ENCODE measurements at regions not wholly inside any gene's neighbourhood (a gene's known extent, or its start where the extent isn't known, plus 50 kb on each side); places are given as distances from the start of the nearest gene placed in this dataset.

- H3K9me3 Mint-ChIP-seq: peaks cover 28% of the 10 kb centered on the region
- H3K27me3 Mint-ChIP-seq (ENCODE audit: low read depth): no peaks in the 10 kb centered on the region
- TF ChIP-seq CTCF (IDR thresholded peaks at IDR 0.05; ENCODE audit: unreplicated experiment in 3 of 3): no peak
- no peak overlapping the region for H3K4me3 Mint-ChIP-seq
- H3K27ac Mint-ChIP-seq: no peak overlapping the region
- H3K36me3 Mint-ChIP-seq (ENCODE audit: low read depth): no peaks in the 10 kb centered on the region
- H3K4me1 Mint-ChIP-seq: no peaks in the 10 kb centered on the region
Observed at GRCh38 chr1:218802799-218803198, 370.9 kb upstream of the LYPLAL1 start.

DNA sequence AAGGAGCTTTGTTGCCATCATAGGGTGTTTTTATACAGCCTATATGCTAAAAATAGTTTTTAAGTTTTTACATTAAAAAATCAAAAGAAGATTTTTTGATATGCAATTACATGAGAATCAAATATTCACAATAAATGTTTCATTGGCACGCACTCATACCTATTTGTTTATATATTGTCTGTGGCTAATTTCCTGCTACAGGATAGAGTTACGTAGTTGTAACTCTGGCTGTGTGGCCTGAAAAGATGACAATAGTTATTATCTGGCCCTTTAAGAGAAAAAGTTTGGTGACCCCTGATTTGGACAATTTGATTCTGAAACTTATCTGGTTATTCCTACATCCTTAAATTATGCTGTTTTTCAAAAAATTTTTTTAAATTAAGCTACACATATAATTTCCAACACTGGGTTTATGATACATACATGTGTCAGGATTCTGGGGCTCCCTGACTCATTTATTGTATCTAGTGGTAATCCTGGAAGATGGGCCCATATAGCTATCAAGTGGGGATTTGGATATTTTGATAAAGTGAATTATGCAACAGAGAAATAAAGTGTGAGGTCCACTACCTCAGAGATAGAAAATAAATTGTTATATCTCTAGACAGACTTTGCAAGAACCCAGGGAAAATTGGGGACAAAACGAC lies 370.2 kb upstream of the LYPLAL1 start:
- no peak for TF ChIP-seq CTCF (IDR thresholded peaks at IDR 0.05; ENCODE audit: unreplicated experiment in 3 of 3)
- Mint-ChIP-seq H3K36me3 (ENCODE audit: low read depth) (no peaks in the 10 kb centered on the region), H3K4me1 (no peaks in the 10 kb centered on the region), H3K9me3 (peaks cover 26% of the 10 kb centered on the region), H3K4me3 (no peak overlapping the region), H3K27ac (no peak overlapping the region), H3K27me3 (ENCODE audit: low read depth) (no peaks in the 10 kb centered on the region)

- Mint-ChIP-seq H3K27me3 (ENCODE audit: low read depth) (no peaks in the 10 kb centered on the region), H3K27ac (no peak overlapping the region), H3K9me3 (peaks cover 26% of the 10 kb centered on the region), H3K4me1 (peaks cover 3% of the 10 kb centered on the region), H3K36me3 (ENCODE audit: low read depth) (no peaks in the 10 kb centered on the region), H3K4me3 (no peak overlapping the region)
- no peak for TF ChIP-seq CTCF (IDR thresholded peaks at IDR 0.05; ENCODE audit: unreplicated experiment in 3 of 3)
Observed at GRCh38 chr1:218804014-218804785, 369.5 kb upstream of the LYPLAL1 start.

- Mint-ChIP-seq H3K27me3 (ENCODE audit: low read depth) (no peaks in the 10 kb centered on the region), H3K9me3 (peaks cover 3% of the 10 kb centered on the region), H3K27ac (peak overlapping the region in 1 of 3 experiments; percentile 65), H3K36me3 (ENCODE audit: low read depth) (no peaks in the 10 kb centered on the region), H3K4me3 (no peak overlapping the region), H3K4me1 (peaks cover 4% of the 10 kb centered on the region)
- TF ChIP-seq CTCF (IDR thresholded peaks at IDR 0.05; ENCODE audit: unreplicated experiment in 3 of 3): no peak
Observed at GRCh38 chr1:218809061-218809460, 364.6 kb upstream of the LYPLAL1 start.

GRCh38 chr1:218809625-218810024 lies 364.1 kb upstream of the LYPLAL1 start:
- peaks cover 2% of the 10 kb centered on the region for H3K9me3 Mint-ChIP-seq
- TF ChIP-seq CTCF (IDR thresholded peaks at IDR 0.05; ENCODE audit: unreplicated experiment in 3 of 3): no peak
- H3K27me3 Mint-ChIP-seq (ENCODE audit: low read depth): no peaks in the 10 kb centered on the region
- H3K36me3 Mint-ChIP-seq (ENCODE audit: low read depth): no peaks in the 10 kb centered on the region
- H3K4me1 Mint-ChIP-seq: peaks cover 4% of the 10 kb centered on the region
- H3K4me3 Mint-ChIP-seq: no peak overlapping the region
- H3K27ac Mint-ChIP-seq: no peak overlapping the region

DNA sequence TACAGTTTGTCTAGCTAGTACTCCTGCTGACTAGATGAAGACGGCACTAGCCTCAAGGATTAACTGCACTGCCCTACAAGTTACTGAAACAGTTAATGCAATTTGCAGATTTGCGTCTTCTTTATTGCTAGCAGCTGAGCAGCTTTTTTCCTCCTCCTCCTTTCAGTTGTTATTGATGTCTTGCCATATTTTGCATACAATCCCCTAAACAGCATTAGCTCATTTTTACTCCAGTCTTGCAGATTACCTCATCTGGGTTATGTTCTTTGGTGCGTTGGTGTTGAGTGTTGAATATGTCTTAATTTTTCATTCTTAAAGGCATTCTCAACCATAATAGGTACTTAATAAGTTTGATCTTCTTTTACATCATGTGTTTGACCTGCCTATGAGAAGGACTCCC lies 363.4 kb upstream of the LYPLAL1 start:
- no peak overlapping the region for H3K27ac Mint-ChIP-seq
- H3K36me3 Mint-ChIP-seq (ENCODE audit: low read depth): no peaks in the 10 kb centered on the region
- H3K9me3 Mint-ChIP-seq: no peaks in the 10 kb centered on the region
- peaks cover 4% of the 10 kb centered on the region for H3K4me1 Mint-ChIP-seq
- TF ChIP-seq CTCF (IDR thresholded peaks at IDR 0.05; ENCODE audit: unreplicated experiment in 3 of 3): no peak
- H3K4me3 Mint-ChIP-seq: no peak overlapping the region
- H3K27me3 Mint-ChIP-seq (ENCODE audit: low read depth): no peaks in the 10 kb centered on the region

Data from nephron (organoid).